H1 (cell line): ENCODE measurements at regions not wholly inside any gene's neighbourhood (a gene's known extent, or its start where the extent isn't known, plus 50 kb on each side); places are given as distances from the start of the nearest gene placed in this dataset.

ENCODE experiments used
- CTCF ChIA-PET: fragments of 300-600 bp; sonication (Branson Sonifier 250); formaldehyde crosslinking; loops from one replicate; lab custom pipeline; 2021; ENCODE audit not compliant: partially characterized antibody; lab: Charles Lee
- POLR2A ChIA-PET: fragments of 300-600 bp; sonication (Branson Sonifier 250); formaldehyde crosslinking; loops from one replicate; lab custom pipeline; 2021; ENCODE audit warnings: inconsistent platforms; ENCODE audit not compliant: partially characterized antibody; lab: Charles Lee
- DNase-seq, 2 experiments: peaks; one replicate each; pipeline versions ENCODE4 v3.0.0 to v3.0.0-alpha.2; 2010 to 2022; ENCODE audit warnings: low spot score in 2 of 2, low read depth in 1 of 2, mixed read lengths in 1 of 2
- FAIRE-seq: peaks from 2 replicates; lab custom pipeline; 2011; peaks lifted over from hg19 to GRCh38; lab: Jason Lieb, UNC
- H2AFZ ChIP-seq: 2 replicates; pipeline ENCODE4 v1.8.1; 2012; ENCODE audit warnings: low read length, inconsistent platforms
- H2AK5ac ChIP-seq: 2 replicates; pipeline ENCODE4 v1.6.1; 2013; ENCODE audit warnings: low read depth, low read length
- H2BK120ac ChIP-seq: replicated peaks from 2 replicates; pipeline ENCODE3; 2013; ENCODE audit warnings: low read depth, low read length, inconsistent platforms
- H2BK12ac ChIP-seq: 2 replicates; pipeline ENCODE4 v1.6.1; 2013; ENCODE audit warnings: low read depth, low read length
- H2BK15ac ChIP-seq: 2 replicates; pipeline ENCODE4 v1.6.1; 2013; ENCODE audit warnings: low read length
- H2BK20ac ChIP-seq: 2 replicates; pipeline ENCODE4 v1.6.1; 2013; ENCODE audit warnings: low read length
- H2BK5ac ChIP-seq: 2 replicates; pipeline ENCODE4 v1.6.1; 2013; ENCODE audit warnings: low read depth, low read length
- H3K14ac ChIP-seq: 2 replicates; pipeline ENCODE4 v1.6.1; 2013; ENCODE audit warnings: inconsistent platforms; ENCODE audit not compliant: insufficient read length
- H3K18ac ChIP-seq: 2 replicates; pipeline ENCODE4 v1.6.1; 2013; ENCODE audit warnings: low read length; ENCODE audit errors: extremely low read depth
- H3K23ac ChIP-seq: 2 replicates; pipeline ENCODE4 v1.6.1; 2013; ENCODE audit warnings: inconsistent platforms; ENCODE audit not compliant: insufficient read length
- H3K23me2 ChIP-seq: 2 replicates; pipeline ENCODE4 v1.6.1; 2013; ENCODE audit warnings: low read depth, low read length
- H3K27ac ChIP-seq: 2 replicates; pipeline ENCODE4 v1.6.1; 2011; ENCODE audit warnings: low read depth, low read length, inconsistent platforms
- H3K27me3 ChIP-seq, 4 experiments: replicated peaks in 1 of 4; 1 replicate in 1 of 4; 2 replicates in 3 of 4; pipeline versions ENCODE4 v1.6.1 to v1.8.1; 2011 to 2013; ENCODE audit warnings: low read length in 3 of 4, mild to moderate bottlenecking in 3 of 4, inconsistent platforms in 2 of 4, mixed read lengths in 2 of 4, moderate library complexity in 1 of 4; ENCODE audit not compliant: control insufficient read depth in 3 of 4, insufficient read depth in 3 of 4; ENCODE audit errors: extremely low read depth in 1 of 4
- H3K36me3 ChIP-seq, 4 experiments: 2 replicates each; pipeline versions ENCODE4 v1.6.1 to v1.8.1; 2011 to 2013; ENCODE audit warnings: mild to moderate bottlenecking in 4 of 4, low read length in 3 of 4, moderate library complexity in 2 of 4, control low read depth in 1 of 4, inconsistent platforms in 1 of 4; ENCODE audit not compliant: insufficient read depth in 4 of 4, control insufficient read depth in 2 of 4
- H3K4ac ChIP-seq: replicated peaks from 2 replicates; pipeline ENCODE3; 2013; ENCODE audit warnings: low read length, low read depth, mixed read lengths, inconsistent platforms; ENCODE audit not compliant: insufficient read length
- H3K4me1 ChIP-seq, 4 experiments: replicated peaks in 1 of 4; 1 replicate in 1 of 4; 2 replicates in 3 of 4; pipeline versions ENCODE4 v1.6.1 to v1.8.1; 2011 to 2013; ENCODE audit warnings: low read length in 3 of 4, inconsistent platforms in 2 of 4, mixed read lengths in 1 of 4; ENCODE audit not compliant: insufficient read depth in 4 of 4, control insufficient read depth in 3 of 4
- H3K4me2 ChIP-seq, 2 experiments: 2 replicates each; pipeline versions ENCODE4 v1.6.1 to v1.8.1; 2011 to 2013; ENCODE audit warnings: low read depth in 2 of 2, low read length in 2 of 2, control low read depth in 1 of 2, inconsistent platforms in 1 of 2, mild to moderate bottlenecking in 1 of 2; ENCODE audit not compliant: insufficient read depth in 1 of 2
- H3K4me3 ChIP-seq, 4 experiments: fragments of 200-600, 300-600 bp in 1 of 4; sonication (generic), shearing (Covaris generic), sonication (Bioruptor Twin) in 1 of 4; 2 replicates each; pipeline versions ENCODE4 v1.5.1 to v1.8.1; 2011 to 2016; ENCODE audit warnings: low read length in 4 of 4, low read depth in 3 of 4, control low read depth in 2 of 4, inconsistent platforms in 2 of 4, mild to moderate bottlenecking in 2 of 4, mixed read lengths in 1 of 4, moderate library complexity in 1 of 4; ENCODE audit not compliant: insufficient read depth in 2 of 4; ENCODE audit errors: extremely low read depth in 1 of 4
- H3K56ac ChIP-seq: replicated peaks from 2 replicates; pipeline ENCODE3; 2013; ENCODE audit warnings: low read depth, mild to moderate bottlenecking, mixed read lengths, low read length, inconsistent platforms; ENCODE audit not compliant: insufficient read length
- H3K79me1 ChIP-seq: 2 replicates; pipeline ENCODE4 v1.6.1; 2013; ENCODE audit warnings: low read depth, low read length, control low read depth
- H3K79me2 ChIP-seq, 2 experiments: 2 replicates each; pipeline versions ENCODE4 v1.6.1 to v1.8.1; 2012 to 2013; ENCODE audit warnings: low read length in 2 of 2, mild to moderate bottlenecking in 2 of 2, inconsistent platforms in 1 of 2; ENCODE audit not compliant: insufficient read depth in 2 of 2, control insufficient read depth in 1 of 2
- H3K9ac ChIP-seq, 4 experiments: replicated peaks in 1 of 4; 1 replicate in 1 of 4; 2 replicates in 3 of 4; pipeline versions ENCODE4 v1.6.1 to v1.8.1; 2011 to 2013; ENCODE audit warnings: low read depth in 3 of 4, low read length in 3 of 4, control low read depth in 2 of 4, mild to moderate bottlenecking in 2 of 4, moderate library complexity in 2 of 4, inconsistent platforms in 1 of 4; ENCODE audit errors: extremely low read depth in 1 of 4
- H3K9me3 ChIP-seq, 2 experiments: 2 replicates each; pipeline versions ENCODE4 v1.6.1 to v1.8.1; 2012 to 2013; ENCODE audit warnings: mild to moderate bottlenecking in 2 of 2, moderate library complexity in 2 of 2, control low read depth in 1 of 2, inconsistent platforms in 1 of 2, low read depth in 1 of 2, low read length in 1 of 2, mixed read lengths in 1 of 2; ENCODE audit not compliant: insufficient read depth in 2 of 2
- H4K20me1 ChIP-seq, 2 experiments: replicated peaks in 1 of 2; 2 replicates each; pipeline versions ENCODE3 to v1.8.1; 2011 to 2013; ENCODE audit warnings: inconsistent platforms in 2 of 2, low read length in 2 of 2, mild to moderate bottlenecking in 1 of 2; ENCODE audit not compliant: insufficient read depth in 2 of 2, control insufficient read depth in 1 of 2
- H4K5ac ChIP-seq: 2 replicates; pipeline ENCODE4 v1.6.1; 2013; ENCODE audit warnings: low read length, low read depth, mixed read lengths, inconsistent platforms; ENCODE audit not compliant: insufficient read length
- H4K8ac ChIP-seq: 2 replicates; pipeline ENCODE4 v1.8.0; 2013; ENCODE audit warnings: mild to moderate bottlenecking, moderate library complexity, low read length, inconsistent platforms; ENCODE audit not compliant: insufficient read depth; ENCODE audit errors: extremely low read depth
- H4K91ac ChIP-seq: replicated peaks from 2 replicates; pipeline ENCODE3; 2013; ENCODE audit warnings: low read length, mixed read lengths, inconsistent platforms; ENCODE audit not compliant: insufficient read length
- SIRT6 ChIP-seq: IDR thresholded peaks from one replicate; pipeline ENCODE4 v1.7.1; 2012; ENCODE audit warnings: low read length, inconsistent platforms
- SUZ12 ChIP-seq: fragments of 200-600 bp; sonication (generic); IDR thresholded peaks from 2 replicates; pipeline ENCODE4 v1.6.1; 2012; ENCODE audit warnings: mild to moderate bottlenecking, inconsistent platforms, low read length, moderate library complexity, mixed read lengths
- WGBS, 2 experiments: shearing (Covaris generic) in 1 of 2; methylation state at CpG; one replicate each; pipeline versions ENCODE4 v1.1.6 to v1.1.7; 2013 to 2015; ENCODE audit warnings: low lambda C conversion rate in 2 of 2, mixed read lengths in 2 of 2, inconsistent platforms in 1 of 2, low coverage in 1 of 2, missing lambda C conversion rate in 1 of 2; ENCODE audit not compliant: insufficient replicate concordance in 2 of 2, insufficient coverage in 1 of 2, insufficient read length in 1 of 2; ENCODE audit errors: extremely low coverage in 1 of 2, missing lambda C conversion rate in 1 of 2; 5-methylcytosine and 5-hydroxymethylcytosine counted together

DNA sequence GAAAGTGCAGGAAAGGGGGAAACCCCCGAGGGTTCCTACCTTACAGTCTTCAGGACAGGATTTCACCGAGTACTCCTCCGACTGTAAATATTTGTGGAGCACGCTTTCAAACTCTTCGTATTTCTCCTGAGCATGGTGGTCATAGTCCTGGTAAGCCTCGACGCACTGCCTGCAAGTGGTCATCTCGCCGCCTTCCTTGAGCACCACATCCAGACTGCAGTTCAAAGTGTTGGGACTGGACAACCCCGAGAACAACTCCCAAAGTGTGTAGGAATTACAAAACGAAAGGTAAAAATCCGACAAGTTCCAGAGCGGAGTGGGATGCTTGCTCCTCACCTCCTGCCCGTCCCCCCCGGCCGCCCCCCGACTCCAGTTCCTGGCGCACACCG, 349.7 kb downstream of the LIG4 start:
- Histone ChIP-seq H2BK15ac (no peak overlapping the region), H4K8ac (no peak overlapping the region), H3K79me1 (no peaks in the 10 kb centered on the region), H2BK120ac (no peak overlapping the region), H4K5ac (no peak overlapping the region), H3K9me3 (no peaks in the 10 kb centered on the region), H3K14ac (no peak overlapping the region), H3K18ac (no peak overlapping the region), H3K36me3 (no peaks in the 10 kb centered on the region), H3K23me2 (peaks cover 18% of the 10 kb centered on the region), H3K4me2 (peak overlapping the region; percentile 90 to 98), H2BK20ac (no peak overlapping the region), H2AK5ac (no peak overlapping the region), H3K27ac (no peak overlapping the region), H3K9ac (no peak overlapping the region; a peak in 1 of 7 replicates), H2BK5ac (no peak overlapping the region), H3K4ac (no peak overlapping the region), H3K27me3 (peaks cover 0 to 36% (median 20%) of the 10 kb centered on the region in 4 experiments; a peak in 6 of 7 replicates), H2BK12ac (no peak overlapping the region), H3K4me3 (peak overlapping the region; percentile 73 to 85 (median 75)), H3K4me1 (peaks cover 0 to 5% (median 0%) of the 10 kb centered on the region in 4 experiments; a peak in 4 of 7 replicates), H2AFZ (no peak overlapping the region), H4K20me1 (peaks cover 4 to 9% of the 10 kb centered on the region in 2 experiments), H4K91ac (no peak overlapping the region), H3K23ac (no peak overlapping the region), H3K56ac (no peak overlapping the region), H3K79me2 (peaks cover 0 to 9% of the 10 kb centered on the region in 2 experiments; a peak in 2 of 4 replicates)
- 13% methylated on average over 13 of the region's 19 CpGs; no CpG with 5 or more reads in 1 of the 2 experiments for WGBS, 2 experiments
- CTCF ChIA-PET = interaction anchor here (0.6 kb wide), 1 partner anchor 182 kb away, joined by 3 read pairs; no protein-coding TSS in a partner anchor
- POLR2A ChIA-PET = no interaction called here
- DNase-seq (no peak), FAIRE-seq (no peak)
- TF ChIP-seq SIRT6 = no peak
- TF ChIP-seq SUZ12 = peak; percentile 33; the same call in 1 of the 2 replicates
